B cell (primary cell): ENCODE measurements at regions not wholly inside any gene's neighbourhood (a gene's known extent, or its start where the extent isn't known, plus 50 kb on each side); places are given as distances from the start of the nearest gene placed in this dataset.

Source experiments
- ATAC-seq: fragments of 200-7000 bp; cut with Tn5 transposase; one replicate; pipeline ENCODE4 v1.10.0; 2021; ENCODE audit warnings: low read depth, mild to moderate bottlenecking, moderate number of reproducible peaks, moderate library complexity
- CTCF ChIA-PET: fragments of 350-600 bp; sonication (Branson Sonifier 250); formaldehyde crosslinking; loops from one replicate; lab custom pipeline; 2021; ENCODE audit warnings: antibody characterized with exemption, inconsistent platforms; lab: Charles Lee
- POLR2A ChIA-PET: fragments of 350-600 bp; sonication (Branson Sonifier 250); formaldehyde crosslinking; loops from one replicate; lab custom pipeline; 2021; ENCODE audit warnings: antibody characterized with exemption; lab: Charles Lee
- DNase-seq: peaks from one replicate; pipeline ENCODE4 v3.0.0; 2013
- H2AFZ ChIP-seq: 2 replicates; pipeline ENCODE4 v1.6.1; 2012; ENCODE audit warnings: mild to moderate bottlenecking, low read depth, low read length; ENCODE audit not compliant: insufficient read depth, poor library complexity, severe bottlenecking
- H3K27ac ChIP-seq, 2 donors: 1 replicate in 1 of 2; 2 replicates in 1 of 2; pipeline ENCODE4 v1.5.1; 2012 to 2013; ENCODE audit warnings: low read length in 2 of 2, mild to moderate bottlenecking in 2 of 2, moderate library complexity in 1 of 2
- H3K27me3 ChIP-seq, 4 experiments: fragments of 200-600 bp in 1 of 4; sonication (generic) in 1 of 4; replicated peaks in 1 of 4; 1 replicate in 2 of 4; 2 replicates in 2 of 4; pipeline versions ENCODE4 v1.6.1 to v1.7.0; 2013 to 2016; ENCODE audit warnings: low read length in 3 of 4, mild to moderate bottlenecking in 2 of 4, mixed read lengths in 1 of 4, moderate library complexity in 1 of 4; ENCODE audit not compliant: insufficient read depth in 4 of 4, control insufficient read depth in 3 of 4; ENCODE audit errors: control extremely low read depth in 1 of 4
- H3K36me3 ChIP-seq, 2 experiments: replicated peaks in 1 of 2; 1 replicate in 1 of 2; 2 replicates in 1 of 2; pipeline versions ENCODE4 v1.6.1 to v1.7.1; 2013; ENCODE audit warnings: low read length in 1 of 2; ENCODE audit not compliant: insufficient read depth in 2 of 2, control insufficient read depth in 1 of 2; ENCODE audit errors: control extremely low read depth in 1 of 2, extremely low read depth in 1 of 2
- H3K4me1 ChIP-seq, 2 donors: fragments of 200-600 bp in 1 of 2; sonication (generic) in 1 of 2; 1 replicate in 1 of 2; 2 replicates in 1 of 2; pipeline versions ENCODE4 v1.5.1 to v1.6.1; 2013 to 2017; ENCODE audit warnings: low read length in 2 of 2; ENCODE audit not compliant: control insufficient read depth in 2 of 2, insufficient read depth in 2 of 2
- H3K4me2 ChIP-seq: replicated peaks from 2 replicates; pipeline ENCODE3; 2012; ENCODE audit warnings: mild to moderate bottlenecking, low read depth, low read length; ENCODE audit not compliant: poor library complexity, severe bottlenecking
- H3K4me3 ChIP-seq, 5 experiments: fragments of 200-600 bp in 1 of 5; sonication (generic) in 1 of 5; 1 replicate in 3 of 5; 2 replicates in 2 of 5; pipeline versions ENCODE4 v1.5.1 to v1.7.0; 2011 to 2016; ENCODE audit warnings: low read length in 4 of 5, mild to moderate bottlenecking in 4 of 5, low read depth in 2 of 5, control low read depth in 1 of 5, moderate library complexity in 1 of 5; ENCODE audit not compliant: insufficient read depth in 1 of 5; ENCODE audit errors: control extremely low read depth in 1 of 5, extremely low read depth in 1 of 5
- H3K79me2 ChIP-seq: fragments of 200-600 bp; sonication (generic); one replicate; pipeline ENCODE4 v1.6.0; 2016; ENCODE audit warnings: low read length; ENCODE audit not compliant: control insufficient read depth, insufficient read depth
- H3K9ac ChIP-seq: fragments of 200-600 bp; sonication (generic); 2 replicates; pipeline ENCODE4 v1.6.1; 2017; ENCODE audit warnings: mild to moderate bottlenecking, low read length, moderate library complexity
- H3K9me3 ChIP-seq, 3 donors: one replicate each; pipeline versions ENCODE4 v1.6.1 to v1.7.1; 2013; ENCODE audit warnings: low read length in 2 of 3; ENCODE audit not compliant: control insufficient read depth in 2 of 3, insufficient read depth in 1 of 3; ENCODE audit errors: control extremely low read depth in 1 of 3
- H4K20me1 ChIP-seq: 2 replicates; pipeline ENCODE4 v1.6.0; 2012; ENCODE audit warnings: mild to moderate bottlenecking, low read length; ENCODE audit not compliant: insufficient read depth, control insufficient read depth, poor library complexity, severe bottlenecking
- H3K27ac Mint-ChIP-seq: one replicate; pipeline ENCODE4 v1.8.0; 2021; ENCODE audit warnings: mixed read lengths
- H3K27me3 Mint-ChIP-seq: one replicate; pipeline ENCODE4 v1.8.0; 2021; ENCODE audit warnings: mixed read lengths
- H3K4me1 Mint-ChIP-seq: one replicate; pipeline ENCODE4 v1.8.0; 2021; ENCODE audit warnings: mixed read lengths
- H3K4me3 Mint-ChIP-seq: one replicate; pipeline ENCODE4 v1.8.0; 2021; ENCODE audit warnings: mixed read lengths
- H3K9me3 Mint-ChIP-seq: one replicate; pipeline ENCODE4 v1.8.0; 2022; ENCODE audit warnings: mixed read lengths; ENCODE audit not compliant: insufficient read depth
- EZH2 ChIP-seq: IDR thresholded peaks from 2 replicates; pipeline ENCODE4 v1.6.1; 2012; ENCODE audit warnings: borderline replicate concordance, low read depth, mild to moderate bottlenecking, moderate library complexity, low read length; ENCODE audit not compliant: insufficient read depth, poor library complexity, severe bottlenecking
- WGBS: methylation state at CpG from one replicate; pipeline ENCODE4 v1.1.5; 2013; ENCODE audit warnings: missing lambda C conversion rate; ENCODE audit not compliant: insufficient coverage; 5-methylcytosine and 5-hydroxymethylcytosine counted together
- intact Hi-C: fragments of 100-400 bp; cut with micrococcal nuclease; formaldehyde crosslinking; loops from one replicate; pipeline ENCODE4 v1.10.0; 2022
- TF ChIP-seq, protein P1 (sequence below): fragments of 200-600 bp; IDR thresholded peaks from one replicate; pipeline ENCODE4 v1.8.0; 2022; ENCODE audit warnings: antibody characterized with exemption, mild to moderate bottlenecking

GRCh38 chr3:71891483-71891882 is 106.5 kb upstream of the PROK2 start:
- intact Hi-C loops, result no loop called here
- H3K4me2 ChIP-seq, result no peak overlapping the region
- H3K27me3 ChIP-seq, result peaks cover 0 to 58% (median 20%) of the 10 kb centered on the region in 4 experiments
- no peak for TF ChIP-seq EZH2
- TF ChIP-seq, protein P1, sequence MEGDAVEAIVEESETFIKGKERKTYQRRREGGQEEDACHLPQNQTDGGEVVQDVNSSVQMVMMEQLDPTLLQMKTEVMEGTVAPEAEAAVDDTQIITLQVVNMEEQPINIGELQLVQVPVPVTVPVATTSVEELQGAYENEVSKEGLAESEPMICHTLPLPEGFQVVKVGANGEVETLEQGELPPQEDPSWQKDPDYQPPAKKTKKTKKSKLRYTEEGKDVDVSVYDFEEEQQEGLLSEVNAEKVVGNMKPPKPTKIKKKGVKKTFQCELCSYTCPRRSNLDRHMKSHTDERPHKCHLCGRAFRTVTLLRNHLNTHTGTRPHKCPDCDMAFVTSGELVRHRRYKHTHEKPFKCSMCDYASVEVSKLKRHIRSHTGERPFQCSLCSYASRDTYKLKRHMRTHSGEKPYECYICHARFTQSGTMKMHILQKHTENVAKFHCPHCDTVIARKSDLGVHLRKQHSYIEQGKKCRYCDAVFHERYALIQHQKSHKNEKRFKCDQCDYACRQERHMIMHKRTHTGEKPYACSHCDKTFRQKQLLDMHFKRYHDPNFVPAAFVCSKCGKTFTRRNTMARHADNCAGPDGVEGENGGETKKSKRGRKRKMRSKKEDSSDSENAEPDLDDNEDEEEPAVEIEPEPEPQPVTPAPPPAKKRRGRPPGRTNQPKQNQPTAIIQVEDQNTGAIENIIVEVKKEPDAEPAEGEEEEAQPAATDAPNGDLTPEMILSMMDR, result no peak
- H3K4me3 Mint-ChIP-seq, result no peak overlapping the region
- H3K27ac ChIP-seq, result no peak overlapping the region
- CTCF ChIA-PET, result interaction anchor here (1.0 kb wide), 1 partner anchor 16 kb away, joined by 5 read pairs; no protein-coding TSS in a partner anchor
- no peaks in the 10 kb centered on the region for H3K4me1 ChIP-seq
- H3K9ac ChIP-seq, result no peak overlapping the region
- H4K20me1 ChIP-seq, result no peaks in the 10 kb centered on the region
- peaks cover 63% of the 10 kb centered on the region for H3K27me3 Mint-ChIP-seq
- POLR2A ChIA-PET, result no interaction called here
- no peak for DNase-seq
- no peaks in the 10 kb centered on the region for H3K9me3 Mint-ChIP-seq
- no peak overlapping the region for H3K27ac Mint-ChIP-seq
- no peaks in the 10 kb centered on the region for H3K79me2 ChIP-seq
- no peaks in the 10 kb centered on the region for H3K36me3 ChIP-seq
- H3K4me3 ChIP-seq, result no peak overlapping the region
- ATAC-seq, result no peak
- no peaks in the 10 kb centered on the region for H3K9me3 ChIP-seq
- H2AFZ ChIP-seq, result no peak overlapping the region
- H3K4me1 Mint-ChIP-seq, result peaks cover 4% of the 10 kb centered on the region

GRCh38 chr3:71890356-71890931 is 105.5 kb upstream of the PROK2 start:
- Histone ChIP-seq H2AFZ (no peak overlapping the region), H3K4me1 (no peaks in the 10 kb centered on the region), H4K20me1 (no peaks in the 10 kb centered on the region), H3K27ac (no peak overlapping the region), H3K27me3 (peaks cover 0 to 47% (median 17%) of the 10 kb centered on the region in 4 experiments), H3K9ac (no peak overlapping the region), H3K79me2 (no peaks in the 10 kb centered on the region), H3K36me3 (no peaks in the 10 kb centered on the region), H3K4me2 (no peak overlapping the region), H3K4me3 (no peak overlapping the region), H3K9me3 (no peaks in the 10 kb centered on the region)
- H3K27me3 Mint-ChIP-seq, result peaks cover 59% of the 10 kb centered on the region
- H3K4me3 Mint-ChIP-seq, result no peak overlapping the region
- H3K9me3 Mint-ChIP-seq, result no peaks in the 10 kb centered on the region
- DNase-seq (no peak), ATAC-seq (no peak)
- CTCF ChIA-PET, result interaction anchor here (0.6 kb wide), 1 partner anchor 15 kb away, joined by 3 read pairs; no protein-coding TSS in a partner anchor
- TF ChIP-seq EZH2, result no peak
- TF ChIP-seq, protein P1, result no peak
- no peak overlapping the region for H3K27ac Mint-ChIP-seq
- POLR2A ChIA-PET, result interaction anchor here (0.7 kb wide), 1 partner anchor 775 kb away, joined by 4 read pairs; no protein-coding TSS in a partner anchor
- WGBS, result 98% methylated on average over 4 of the region's 4 CpGs
- peaks cover 4% of the 10 kb centered on the region for H3K4me1 Mint-ChIP-seq
- intact Hi-C loops, result no loop called here
